ENCODE measurements at regions not wholly inside any gene's neighbourhood (a gene's known extent, or its start where the extent isn't known, plus 50 kb on each side); places are given as distances from the start of the nearest gene placed in this dataset.
"Not testable (repeated sequence)": the region's sequence is repeated elsewhere in the genome, so short reads cannot be mapped to it uniquely, and the experiment has no call there.

DNA sequence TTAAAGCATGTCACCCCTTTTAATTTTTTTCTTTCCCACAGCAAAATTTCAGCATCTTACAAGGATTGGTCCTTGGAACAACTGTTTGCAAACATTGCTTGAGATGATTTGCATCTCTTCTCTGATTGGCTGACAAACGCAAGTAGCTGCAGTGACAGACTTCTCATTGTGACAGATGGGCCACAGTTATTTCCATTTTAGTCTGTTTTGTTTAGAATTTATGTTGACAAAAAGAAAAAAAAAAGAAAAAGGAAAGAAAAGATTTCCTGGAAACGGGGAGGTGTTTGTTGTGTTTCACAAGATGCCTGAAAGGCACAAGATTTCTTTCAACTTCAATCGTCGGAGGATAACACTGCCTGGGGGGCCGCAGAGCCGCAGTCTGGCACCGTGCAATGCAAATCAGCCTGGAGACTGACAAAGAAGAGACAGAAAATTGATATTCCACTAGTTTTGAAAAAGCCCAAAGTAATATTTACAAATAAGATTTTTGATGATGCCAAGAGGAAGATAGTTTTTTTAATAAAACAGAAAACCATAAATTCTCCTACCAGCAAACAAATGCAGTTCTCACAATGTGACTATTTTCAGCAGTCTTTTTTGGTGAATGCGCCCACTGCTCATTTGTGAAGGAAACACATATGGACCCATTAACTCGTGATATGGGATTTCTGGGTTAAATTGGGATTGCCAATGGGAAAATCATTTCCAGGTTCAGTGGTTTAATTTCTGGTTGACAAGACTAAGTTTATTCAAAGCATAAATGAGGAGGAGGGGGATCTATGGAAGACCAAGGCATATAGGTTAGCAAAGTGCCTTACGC, 296.2 kb upstream of the SMIM21 start:
- DNase-seq: no peak

DNA sequence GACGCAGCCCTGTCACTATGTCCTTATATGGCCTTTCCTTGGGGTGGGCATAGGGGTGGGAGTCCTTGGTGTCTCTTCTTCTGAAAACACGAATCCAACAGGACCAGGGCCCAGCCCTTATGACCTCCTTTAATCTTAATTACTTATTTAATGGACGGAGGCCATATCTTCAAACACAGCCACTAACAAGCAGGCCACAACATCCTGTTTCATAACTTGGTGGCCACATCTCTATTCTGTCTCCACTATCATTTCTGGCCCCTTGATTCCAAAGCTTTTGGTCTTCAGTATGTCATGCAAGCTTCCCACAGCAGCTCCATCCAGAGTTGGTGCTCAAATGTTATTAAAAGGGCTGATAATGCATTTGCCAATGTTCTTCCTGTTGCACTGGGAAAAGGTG, 287.3 kb upstream of the SMIM21 start:
- DNase-seq: no peak

DNA sequence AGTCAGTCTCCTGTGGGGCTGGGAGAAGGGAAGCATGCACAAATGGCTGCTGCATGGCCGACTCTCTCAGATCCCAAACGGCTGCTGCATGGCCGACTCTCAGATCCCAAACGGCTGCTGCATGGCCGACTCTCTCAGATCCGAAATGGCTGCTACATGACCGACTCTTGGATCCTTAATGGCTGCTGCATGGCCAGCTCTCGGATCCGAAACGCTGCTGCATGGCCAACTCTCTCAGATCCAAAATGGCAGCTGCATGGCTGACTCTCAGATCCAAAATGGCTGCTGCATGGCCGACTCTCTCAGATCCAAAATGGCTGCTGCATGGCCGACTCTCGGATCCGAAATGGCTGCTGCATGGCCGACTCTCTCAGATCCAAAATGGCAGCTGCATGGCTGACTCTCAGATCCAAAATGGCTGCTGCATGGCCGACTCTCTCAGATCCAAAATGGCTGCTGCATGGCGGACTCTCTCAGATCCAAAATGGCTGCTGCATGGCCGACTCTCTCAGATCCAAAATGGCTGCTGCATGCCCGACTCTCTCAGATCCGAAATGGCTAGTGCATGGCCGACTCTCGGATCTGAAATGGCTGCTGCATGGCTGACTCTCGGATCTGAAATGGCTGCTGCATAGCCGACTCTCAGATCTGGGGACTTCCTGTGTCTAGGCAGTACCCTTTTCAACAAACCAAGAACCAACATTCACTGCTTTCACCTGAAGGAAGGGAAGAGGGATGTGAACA, 284.8 kb upstream of the SMIM21 start:
- not testable (repeated sequence) for DNase-seq

DNA sequence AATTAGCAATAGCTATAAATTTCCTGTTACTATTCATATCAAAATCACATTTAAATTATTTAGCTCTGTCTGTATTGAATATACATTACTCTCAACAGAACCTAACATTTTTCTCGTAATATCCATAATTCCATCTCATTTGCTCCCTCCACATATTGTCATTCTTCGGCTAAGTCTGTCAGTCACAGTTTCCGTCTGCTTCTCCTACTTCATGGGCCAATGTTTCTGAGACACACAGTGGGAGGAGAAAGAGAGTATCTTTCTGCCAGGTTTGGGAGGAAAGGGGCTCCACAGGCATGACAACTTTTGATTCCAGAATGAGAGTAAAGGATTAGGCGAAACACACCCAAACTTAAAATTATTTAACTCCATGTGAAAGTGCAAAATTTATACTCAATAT, 273.1 kb upstream of the SMIM21 start:
- DNase-seq: no peak

DNA sequence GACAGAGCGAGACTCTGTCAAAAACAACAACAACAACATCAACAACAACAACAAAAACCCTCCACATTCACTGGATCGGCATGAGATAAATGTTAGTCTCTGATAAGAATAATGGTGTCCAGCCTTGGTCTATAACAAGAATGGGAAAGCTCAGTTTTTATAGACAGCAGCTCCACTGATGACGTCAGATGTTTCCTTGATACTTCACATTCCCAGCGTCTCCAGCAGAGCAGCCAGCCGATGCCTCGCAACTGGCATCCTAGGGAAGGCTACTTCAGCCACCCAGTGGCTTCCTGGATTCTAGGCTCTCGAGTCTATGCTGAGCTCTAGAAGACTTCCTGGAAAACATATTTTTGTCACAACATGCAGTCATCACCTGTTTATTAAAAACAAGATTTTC, 271.4 kb upstream of the SMIM21 start:
- no peak for DNase-seq

DNA sequence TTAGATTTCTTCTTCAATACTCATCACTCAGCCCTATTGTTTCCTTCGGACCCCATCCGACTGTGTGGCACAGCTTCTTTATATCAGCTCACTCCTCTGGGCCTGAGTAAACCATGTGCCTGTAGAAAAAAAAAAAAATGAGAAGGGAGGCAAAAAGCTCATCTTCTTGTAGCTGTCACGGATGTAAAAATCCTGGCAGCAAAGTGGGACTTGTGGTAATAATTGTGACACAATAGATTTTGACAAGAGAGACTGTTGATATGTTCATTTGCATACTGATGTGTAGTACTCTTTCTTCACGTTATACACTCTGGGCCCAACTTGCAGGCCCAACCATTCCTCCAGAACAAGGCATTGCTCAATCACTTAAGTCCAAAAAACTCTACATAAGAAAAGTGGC, 270.0 kb upstream of the SMIM21 start:
- no peak for DNase-seq

DNA sequence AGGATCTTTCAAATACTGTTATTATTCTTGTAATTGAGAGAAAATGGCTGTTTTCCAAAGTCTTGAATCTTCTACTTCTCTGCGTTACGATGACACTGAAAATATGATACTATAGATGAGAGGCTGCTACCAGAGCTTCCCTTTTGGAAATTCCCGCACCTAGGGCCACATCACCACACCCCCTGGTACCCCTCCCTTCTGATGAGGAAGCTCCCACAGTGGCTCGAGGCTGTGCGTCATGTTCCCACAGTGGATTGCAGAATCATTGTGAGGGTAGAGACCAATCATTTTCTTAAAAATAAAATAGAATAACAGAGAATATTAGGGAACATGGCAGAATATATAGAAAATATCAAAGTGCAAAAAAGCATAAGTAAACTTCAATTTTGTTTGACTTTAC, 268.9 kb upstream of the SMIM21 start:
- DNase-seq: no peak

DNA sequence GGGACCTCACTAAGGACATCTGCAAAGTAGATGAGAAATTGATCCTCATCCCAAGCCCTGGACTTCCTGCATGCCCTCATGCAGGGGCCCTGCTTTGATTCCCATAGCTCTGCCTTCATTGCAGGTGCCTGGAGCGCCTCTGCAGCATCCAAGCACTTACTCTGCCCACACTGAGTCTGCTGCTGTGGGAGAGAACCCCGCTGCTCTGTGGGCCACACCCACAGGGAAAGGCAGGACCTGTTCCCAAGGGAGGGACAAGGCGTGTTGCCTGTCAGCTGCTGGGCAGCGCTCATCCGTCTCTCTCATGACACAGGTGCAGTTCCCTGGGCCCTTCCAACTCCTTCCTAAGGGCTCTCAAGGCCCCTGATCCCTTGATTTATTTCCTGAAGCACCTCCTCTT, 266.8 kb upstream of the SMIM21 start:
- DNase-seq: no peak

DNA sequence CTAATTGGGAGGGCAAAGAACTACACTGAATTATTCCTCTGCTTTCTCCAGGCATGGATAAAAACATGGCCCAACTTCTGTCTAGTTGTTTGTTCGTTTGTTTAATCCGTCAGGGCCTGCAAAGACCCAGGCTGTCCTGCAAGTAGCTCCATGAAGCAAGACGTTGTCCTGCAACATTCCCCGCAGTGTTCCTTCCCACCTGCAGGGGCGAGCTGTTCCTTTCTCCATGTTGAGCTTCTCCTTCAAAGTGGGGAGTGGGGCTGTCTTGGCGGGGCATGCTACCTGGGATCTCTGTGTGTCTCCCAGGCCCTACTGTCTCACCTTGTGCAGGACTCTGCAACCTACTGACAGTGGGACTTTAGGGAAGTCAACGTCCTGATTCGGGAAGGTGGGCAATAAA, 264.0 kb upstream of the SMIM21 start:
- no peak for DNase-seq

DNA sequence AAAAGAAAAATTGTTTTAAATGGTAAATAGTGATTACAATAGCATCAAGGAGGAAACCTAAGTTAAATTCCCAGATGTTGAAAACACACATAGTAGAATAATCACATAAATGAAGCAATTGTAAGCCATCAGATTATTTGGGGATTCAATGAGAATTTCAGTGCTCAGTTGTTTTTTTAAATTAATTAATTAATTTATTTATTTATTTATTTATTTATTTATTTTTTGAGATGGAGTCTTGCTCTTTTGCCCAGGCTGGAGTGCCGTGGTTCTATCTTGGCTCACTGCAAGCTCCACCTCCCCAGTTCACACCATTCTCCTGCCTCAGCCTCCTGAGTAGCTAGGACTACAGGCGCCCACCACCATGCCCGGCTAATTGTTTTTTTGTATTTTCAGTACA, 262.8 kb upstream of the SMIM21 start:
- DNase-seq: not testable (repeated sequence)

DNA sequence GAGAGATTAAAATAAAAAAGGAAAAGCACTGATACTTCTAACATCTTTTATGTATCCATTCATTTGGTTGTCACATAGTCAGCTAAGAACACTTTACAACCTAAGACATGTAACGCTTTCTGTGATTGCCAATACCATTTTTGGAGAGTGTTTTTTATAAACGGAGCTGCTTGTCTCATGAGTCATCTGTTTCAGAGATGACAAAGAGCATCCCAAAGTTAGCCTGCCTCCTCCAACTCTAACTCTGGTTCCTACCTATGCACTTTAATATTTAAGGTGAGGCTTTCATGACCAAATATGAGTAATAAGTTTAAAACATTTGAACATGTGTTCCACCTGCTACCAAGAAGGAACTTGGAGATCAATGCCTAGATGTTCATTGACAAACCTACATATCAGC, 260.1 kb upstream of the SMIM21 start:
- DNase-seq: no peak

DNA sequence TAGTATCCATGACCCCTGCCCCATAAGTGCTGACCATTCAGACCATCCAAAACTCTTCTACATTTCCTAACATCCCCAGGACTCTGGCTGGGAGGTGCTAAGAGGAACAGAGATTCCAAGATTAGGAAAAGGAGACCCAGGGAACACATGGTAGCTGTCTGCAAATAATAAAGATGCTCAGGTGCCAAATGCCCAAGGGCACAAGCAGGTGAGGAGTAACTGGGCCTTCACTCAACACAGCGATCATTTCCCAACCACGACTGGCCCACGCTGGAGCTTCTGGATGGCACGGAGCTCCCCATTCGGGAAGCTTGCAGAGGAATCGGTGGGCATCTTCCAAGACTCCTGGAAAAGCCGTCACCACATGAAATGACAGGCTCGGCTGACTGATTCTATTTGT, 255.9 kb upstream of the SMIM21 start:
- DNase-seq: no peak

DNA sequence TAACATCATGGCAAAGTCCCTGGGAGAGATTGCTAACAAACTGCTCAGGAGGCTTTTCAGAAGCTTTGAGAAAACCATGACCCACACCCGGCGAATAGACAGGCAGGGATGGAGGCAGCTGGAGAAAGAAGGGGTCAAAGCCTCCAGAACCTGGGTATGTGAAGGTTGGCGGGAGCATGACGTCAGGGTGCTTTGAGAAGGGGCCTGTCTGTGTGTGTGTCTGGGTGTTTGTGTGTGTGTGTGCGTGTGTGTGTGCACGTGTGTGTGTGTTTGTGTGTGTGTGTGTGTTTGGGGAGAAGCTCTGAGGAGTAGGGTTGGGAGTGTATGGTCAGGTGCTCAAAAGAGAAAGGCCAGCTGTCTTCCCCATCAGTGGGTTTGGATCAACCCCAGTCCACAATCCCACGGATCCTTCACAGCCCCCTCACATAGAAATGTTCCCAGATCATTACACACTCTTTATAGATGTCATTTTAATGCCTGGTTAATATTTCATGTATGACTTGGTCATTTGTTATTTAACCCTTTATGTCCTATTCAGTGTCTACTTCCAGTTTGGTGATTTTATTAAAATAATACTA, 254.1 kb upstream of the SMIM21 start:
- DNase-seq: no peak

DNA sequence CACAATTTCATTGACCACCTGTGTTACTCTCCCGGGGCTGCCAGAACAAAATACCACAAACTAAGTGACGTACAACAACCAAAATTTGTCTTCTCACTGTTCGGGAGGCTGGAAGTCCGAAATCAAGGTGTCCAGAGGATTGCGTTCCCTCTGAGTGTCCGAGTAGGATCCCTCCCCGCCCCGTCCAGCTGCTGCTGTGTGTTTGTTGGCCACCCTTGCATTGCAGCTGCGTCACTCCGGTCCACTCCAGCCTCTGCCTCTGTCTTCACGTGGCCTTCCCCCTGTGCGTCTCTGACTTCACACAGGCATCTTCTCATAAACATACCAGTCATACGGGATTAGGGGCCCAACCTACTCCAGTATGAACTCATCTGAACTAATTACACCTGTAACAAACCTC, 251.8 kb upstream of the SMIM21 start:
- DNase-seq: no peak

DNA sequence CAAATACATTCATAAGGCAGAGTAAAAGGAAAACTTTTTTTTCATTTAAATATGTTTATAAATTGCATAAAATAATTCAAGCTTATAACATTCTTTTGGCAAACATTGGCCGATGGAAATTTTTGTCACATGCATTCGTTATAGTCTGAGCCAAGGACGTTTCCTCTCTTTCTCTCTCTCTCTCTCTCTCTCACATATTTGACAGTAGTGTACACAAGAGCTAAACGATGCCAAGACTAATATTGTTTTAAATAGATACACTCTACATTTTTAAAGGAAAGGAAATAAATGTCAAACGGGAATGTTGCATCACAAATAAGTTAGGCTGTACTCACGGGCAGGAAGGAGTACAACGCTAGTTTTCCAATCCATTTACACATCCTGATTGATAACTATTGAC, 251.1 kb upstream of the SMIM21 start:
- DNase-seq: no peak

DNA sequence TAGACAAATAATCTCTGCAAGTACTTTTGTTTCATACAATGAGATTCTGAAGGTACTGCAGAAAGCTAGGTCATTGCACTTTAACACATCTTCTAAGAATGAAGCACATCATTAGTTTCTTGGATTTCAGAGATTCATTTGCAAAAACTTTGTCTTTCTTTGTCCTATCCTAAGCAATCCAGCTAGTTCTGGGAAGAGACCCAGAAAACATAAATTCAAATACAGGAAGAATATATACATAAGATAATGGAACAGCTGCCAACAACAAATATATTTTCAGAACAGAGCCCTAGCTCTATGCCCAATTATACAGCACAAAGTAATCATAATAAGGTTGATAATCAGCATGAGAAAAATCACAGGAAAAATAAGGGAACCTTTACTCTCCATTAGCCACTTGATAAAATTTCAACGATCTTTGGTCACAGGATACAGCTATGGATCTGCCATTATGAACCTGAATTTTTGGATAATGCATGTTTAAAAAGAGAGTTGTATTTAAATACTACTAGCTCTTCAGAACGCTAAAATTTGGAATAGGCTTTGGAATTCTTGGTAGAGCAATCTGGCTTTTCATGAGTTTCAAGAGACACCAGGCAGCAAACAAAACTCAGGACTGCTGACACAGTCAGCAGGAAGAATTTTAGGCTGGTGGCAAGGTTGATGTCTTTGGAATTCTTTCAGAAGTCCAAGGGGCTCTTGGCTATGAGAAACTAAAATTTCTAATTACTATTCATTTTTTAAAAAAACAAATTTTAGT, 250.4 kb upstream of the SMIM21 start:
- DNase-seq: no peak

DNA sequence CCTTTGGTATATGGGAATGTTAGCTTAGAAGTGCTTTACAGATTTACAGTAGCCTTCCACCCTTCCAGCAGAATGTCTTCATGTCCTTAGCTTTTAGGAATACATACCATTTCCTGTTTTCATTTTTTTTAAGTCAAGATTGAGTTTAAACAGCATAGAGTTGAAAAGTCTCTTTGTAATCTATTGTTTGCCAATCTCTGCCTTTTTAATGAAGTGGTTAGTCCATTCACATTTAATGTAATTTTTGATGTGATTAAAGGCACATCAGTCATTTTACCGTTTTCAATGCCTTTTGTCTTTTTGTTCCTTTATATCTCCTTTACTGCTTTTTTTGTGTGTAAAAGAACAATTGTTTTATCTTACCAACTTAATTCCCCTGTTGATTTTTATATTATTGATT, 233.4 kb upstream of the SMIM21 start:
- DNase-seq: no peak

DNA sequence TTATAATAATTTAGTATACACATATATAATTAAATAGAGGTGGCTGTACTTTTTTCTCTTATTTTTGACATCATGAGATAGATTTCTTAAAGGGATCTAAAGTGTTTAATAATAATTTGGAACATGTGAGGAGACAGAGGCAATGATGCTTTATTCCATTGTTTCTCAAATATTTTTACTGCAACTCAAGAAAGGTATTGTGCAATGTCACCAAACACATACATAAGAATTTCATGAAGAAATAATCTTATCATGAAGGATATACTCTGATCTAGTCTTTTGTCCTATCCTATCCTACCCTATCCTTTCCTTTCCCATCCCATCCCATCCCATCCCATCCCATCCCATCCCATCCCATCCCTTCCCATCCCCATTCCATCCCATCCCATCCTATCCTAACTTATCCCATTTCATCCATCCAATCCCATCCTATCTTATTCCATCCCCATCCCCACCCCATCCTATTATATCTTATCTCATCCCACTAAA, 232.1 kb upstream of the SMIM21 start:
- no peak for DNase-seq

DNA sequence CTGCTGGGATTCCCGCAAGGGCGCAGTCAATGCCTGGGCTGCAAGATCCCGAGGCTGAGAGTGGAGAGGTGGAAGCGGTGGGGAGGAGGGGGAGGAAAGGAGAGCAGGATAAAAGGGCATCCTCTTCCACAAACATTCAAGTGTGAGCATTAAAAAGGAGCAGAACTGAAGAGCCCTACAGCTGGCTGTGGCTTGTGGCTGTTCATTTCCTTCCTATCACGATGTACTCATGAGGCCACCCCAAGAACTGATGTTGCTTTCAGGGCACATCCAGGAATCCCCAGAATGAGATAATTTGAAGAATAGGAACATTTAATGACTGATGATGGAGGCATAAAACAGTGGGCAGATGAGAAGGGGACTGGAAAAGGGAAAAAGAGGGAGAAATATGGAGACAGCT, 230.8 kb upstream of the SMIM21 start:
- no peak for DNase-seq

DNA sequence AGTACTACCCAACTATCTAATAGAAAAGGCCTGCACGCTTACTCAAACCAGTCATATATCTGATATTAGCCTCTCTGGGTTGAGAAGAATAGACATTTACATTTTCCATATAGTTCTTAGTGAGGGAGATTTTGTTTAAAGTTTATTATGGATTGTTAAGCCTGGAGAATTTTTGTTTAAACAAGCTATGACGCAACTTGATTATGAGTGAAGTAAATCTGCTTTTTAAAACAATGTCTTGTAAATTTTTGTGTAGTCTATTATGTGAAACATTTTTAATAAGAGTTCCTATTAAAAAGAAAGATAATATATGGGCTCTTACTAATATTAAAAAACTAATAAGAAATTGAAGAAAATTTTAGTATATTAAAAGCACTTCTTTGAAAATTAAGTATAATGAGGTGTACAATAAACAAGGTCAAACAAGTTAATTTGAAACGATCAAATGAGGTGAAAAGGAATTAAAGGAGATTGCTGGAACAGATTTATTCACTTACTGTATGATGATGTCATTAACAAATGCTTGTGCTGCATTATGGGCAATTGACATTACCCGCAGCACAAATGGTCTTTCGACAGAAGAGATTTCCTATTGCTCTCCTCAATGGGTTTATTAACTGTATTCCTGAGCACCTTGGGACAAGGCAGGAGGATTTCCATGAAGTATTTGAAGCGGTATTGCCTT, 229.2 kb upstream of the SMIM21 start:
- no peak for DNase-seq

DNA sequence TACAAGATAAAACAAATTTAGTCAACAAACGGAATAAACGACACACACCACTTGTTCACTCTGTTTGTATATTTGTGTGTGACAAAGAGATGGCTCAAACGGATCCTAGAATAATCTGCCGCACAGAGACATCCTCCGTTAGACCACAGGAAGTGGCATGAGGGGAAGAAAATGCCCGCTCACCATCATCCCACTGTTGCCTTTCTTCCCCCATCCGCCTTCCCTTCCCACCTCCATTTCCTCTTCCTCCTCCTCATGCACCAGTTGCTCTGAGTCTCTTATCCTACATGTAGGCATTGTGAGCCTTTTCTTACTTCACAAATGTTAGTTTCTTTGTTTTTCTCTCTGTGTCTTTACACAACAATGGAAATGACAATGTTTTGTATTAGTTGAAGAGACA, 228.5 kb upstream of the SMIM21 start:
- DNase-seq: no peak

DNA sequence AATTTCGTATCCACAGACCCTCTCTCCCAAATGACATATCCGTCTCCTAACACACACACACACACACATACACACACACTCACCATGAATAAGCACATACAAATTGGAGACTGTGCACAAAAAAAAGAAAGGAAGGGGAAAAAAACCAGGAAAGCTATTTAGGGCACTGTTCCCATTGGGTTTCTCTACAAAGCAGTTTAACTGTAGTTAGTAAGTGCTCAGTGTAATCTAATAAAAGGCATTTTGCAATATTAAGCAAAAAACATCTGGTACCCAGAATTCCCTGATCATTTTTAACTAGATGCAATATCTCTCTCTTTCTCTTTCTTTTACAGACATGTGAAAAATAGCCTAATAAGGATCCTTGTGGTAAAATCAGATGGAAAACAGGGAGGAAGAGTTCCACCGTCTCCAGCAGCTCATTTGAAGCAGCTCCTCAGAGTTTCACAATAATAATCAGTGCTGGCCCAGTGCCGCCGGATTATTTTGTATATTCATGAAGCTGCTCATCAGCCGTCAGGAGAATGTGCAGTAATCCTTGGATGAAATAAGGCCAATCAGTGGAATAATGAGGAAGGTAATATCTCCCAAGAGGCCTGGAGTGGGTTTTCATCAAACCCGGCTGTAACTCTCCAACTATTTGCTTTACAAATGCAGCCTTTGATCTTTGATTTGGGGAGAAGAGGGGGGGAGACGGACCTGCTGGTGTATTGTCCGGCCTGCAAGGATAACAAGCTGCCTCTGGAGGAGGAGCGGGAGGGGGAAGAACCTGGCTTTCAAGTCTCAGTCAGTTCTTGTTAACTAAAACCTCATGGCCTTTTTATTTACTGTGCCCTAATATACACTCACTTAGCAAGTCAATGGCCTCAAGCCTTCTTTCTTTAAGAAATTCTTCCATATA, 227.6 kb upstream of the SMIM21 start:
- DNase-seq: no peak

Data from cerebellar nuclear complex (tissue), 1 donor.